Erythroblast (primary cell): ENCODE measurements at regions not wholly inside any gene's neighbourhood (a gene's known extent, or its start where the extent isn't known, plus 50 kb on each side); places are given as distances from the start of the nearest gene placed in this dataset.

Source experiments
- GATA1 ChIP-seq: IDR thresholded peaks from 2 replicates; pipeline ENCODE4 v1.6.1; 2011; ENCODE audit warnings: low read depth, mild to moderate bottlenecking, control low read depth, low read length, moderate library complexity
- POLR2A ChIP-seq: IDR thresholded peaks from 2 replicates; pipeline ENCODE4 v1.6.1; 2011; ENCODE audit warnings: mild to moderate bottlenecking, low read length

DNA sequence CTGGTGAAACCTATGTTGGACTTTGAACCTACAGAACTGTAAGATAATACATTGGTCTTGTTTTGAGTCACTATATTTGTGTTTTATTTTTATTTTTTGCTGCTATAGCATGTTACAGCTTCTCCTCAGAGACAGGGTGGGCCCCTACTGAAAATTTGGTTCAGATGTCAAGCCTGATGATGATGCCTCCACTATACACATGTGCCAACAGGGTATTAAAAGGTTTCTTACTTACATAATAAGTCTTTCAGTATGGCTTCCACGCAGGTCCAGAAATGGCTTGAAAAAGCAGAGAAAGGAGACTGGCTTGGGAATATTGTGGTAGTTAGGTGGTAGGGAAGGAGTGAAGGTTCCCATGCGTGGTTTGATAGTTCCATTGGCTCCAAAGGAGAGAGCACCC is 52.9 kb upstream of the ELAC2 start:
- TF ChIP-seq POLR2A, result no peak
- no peak for TF ChIP-seq GATA1
